WTC11 (cell line): ENCODE measurements at regions not wholly inside any gene's neighbourhood (a gene's known extent, or its start where the extent isn't known, plus 50 kb on each side); places are given as distances from the start of the nearest gene placed in this dataset.

ENCODE experiments used
- ATF3 ChIP-seq: sonication (generic); formaldehyde crosslinking; conservative IDR thresholded peaks from 2 replicates; pipeline ENCODE4 v1.8.1; 2022; ENCODE audit warnings: mild to moderate bottlenecking, missing genetic modification reagents
- CBFB ChIP-seq: sonication (generic); formaldehyde crosslinking; IDR thresholded peaks from 2 replicates; pipeline ENCODE4 v1.8.1; 2022; ENCODE audit warnings: mild to moderate bottlenecking, low read depth, missing genetic modification reagents
- CTCF ChIP-seq: fragments of 200-600 bp; IDR thresholded peaks from 2 replicates; pipeline ENCODE4 v1.8.0; 2022; ENCODE audit warnings: antibody characterized with exemption
- E2F1 ChIP-seq: sonication (generic); formaldehyde crosslinking; IDR thresholded peaks from 2 replicates; pipeline ENCODE4 v1.8.0; 2022; ENCODE audit warnings: mild to moderate bottlenecking, missing genetic modification reagents
- FOXJ3 ChIP-seq: sonication (generic); formaldehyde crosslinking; IDR thresholded peaks from 2 replicates; pipeline ENCODE4 v1.9.0; 2021; ENCODE audit warnings: missing genetic modification reagents, mild to moderate bottlenecking, borderline replicate concordance
- NR2C2 ChIP-seq: sonication (generic); formaldehyde crosslinking; IDR thresholded peaks from 2 replicates; pipeline ENCODE4 v1.8.0; 2022; ENCODE audit warnings: mild to moderate bottlenecking, missing genetic modification reagents
- PREB ChIP-seq: sonication (generic); formaldehyde crosslinking; IDR thresholded peaks from 2 replicates; pipeline ENCODE4 v1.8.1; 2022; ENCODE audit warnings: mild to moderate bottlenecking, missing genetic modification reagents, moderate library complexity, borderline replicate concordance
- SP1 ChIP-seq: sonication (generic); formaldehyde crosslinking; conservative IDR thresholded peaks from 2 replicates; pipeline ENCODE4 v1.8.1; 2022; ENCODE audit warnings: missing genetic modification reagents
- STAT6 ChIP-seq: sonication (generic); formaldehyde crosslinking; conservative IDR thresholded peaks from 2 replicates; pipeline ENCODE4 v1.8.1; 2023; ENCODE audit warnings: mild to moderate bottlenecking, low read depth, missing genetic modification reagents, moderate library complexity
- TCF7 ChIP-seq: sonication (generic); formaldehyde crosslinking; IDR thresholded peaks from 2 replicates; pipeline ENCODE4 v1.8.0; 2022; ENCODE audit warnings: mild to moderate bottlenecking, low read depth, missing genetic modification reagents, moderate library complexity
- TEAD4 ChIP-seq: sonication (generic); formaldehyde crosslinking; IDR thresholded peaks from 2 replicates; pipeline ENCODE4 v1.8.0; 2022; ENCODE audit warnings: mild to moderate bottlenecking, missing genetic modification reagents
- TP53 ChIP-seq: sonication (generic); formaldehyde crosslinking; IDR thresholded peaks from 2 replicates; pipeline ENCODE4 v1.8.1; 2023; ENCODE audit warnings: mild to moderate bottlenecking, missing genetic modification reagents
- ZNF512 ChIP-seq: sonication (generic); formaldehyde crosslinking; IDR thresholded peaks from 2 replicates; pipeline ENCODE4 v1.8.1; 2022; ENCODE audit warnings: missing genetic modification reagents, borderline replicate concordance

GRCh38 chr4:130636486-130636885, 1540.5 kb downstream of the C4orf33 start:
- TF ChIP-seq CTCF, result no peak
- TF ChIP-seq FOXJ3, result no peak
- TF ChIP-seq TEAD4 (CRISPR knock-in tag), result no peak
- TF ChIP-seq SP1 (CRISPR knock-in tag), result no peak
- no peak for TF ChIP-seq ATF3
- TF ChIP-seq TP53 (CRISPR knock-in tag), result no peak
- no peak for TF ChIP-seq NR2C2
- no peak for TF ChIP-seq TCF7 (CRISPR knock-in tag)
- TF ChIP-seq STAT6, result no peak
- TF ChIP-seq PREB (CRISPR knock-in tag), result no peak
- TF ChIP-seq CBFB (CRISPR knock-in tag), result no peak
- TF ChIP-seq ZNF512 (CRISPR knock-in tag), result no peak
- no peak for TF ChIP-seq E2F1 (CRISPR knock-in tag)
